IMR-90 (cell line): ENCODE measurements at regions not wholly inside any gene's neighbourhood (a gene's known extent, or its start where the extent isn't known, plus 50 kb on each side); places are given as distances from the start of the nearest gene placed in this dataset.

Experiments used
- ATAC-seq: fragments of 200-7000 bp; cut with Tn5 transposase; 2 replicates; pipeline ENCODE4 v1.9.1; 2020; ENCODE audit warnings: low read depth, mild to moderate bottlenecking, moderate library complexity
- BruUV-seq: library from RNA; stranded (reverse); fragments of 400-500 nt; replicated peaks from 2 replicates; lab custom pipeline; 2021; lab: Mats Ljungman, UMichigan
- CTCF ChIA-PET: fragments of 300-600 bp; formaldehyde crosslinking; extraction: SDS; loops from one replicate; lab custom pipeline; 2021; ENCODE audit warnings: antibody characterized with exemption; lab: Yijun Ruan, JAX
- POLR2A ChIA-PET: fragments of 300-600 bp; sonication (Branson Sonifier 250); formaldehyde crosslinking; loops from one replicate; lab custom pipeline; 2022; ENCODE audit warnings: antibody characterized with exemption; ENCODE audit not compliant: unreplicated experiment; lab: Charles Lee
- DNase-seq: peaks from one replicate; pipeline ENCODE4 v3.0.0; 2013
- H2AFZ ChIP-seq: replicated peaks from 2 replicates; pipeline ENCODE3; 2013; ENCODE audit warnings: low read length, mild to moderate bottlenecking; ENCODE audit not compliant: poor library complexity
- H2AK5ac ChIP-seq: 2 replicates; pipeline ENCODE4 v1.6.1; 2013; ENCODE audit warnings: low read depth, low read length, inconsistent platforms
- H2AK9ac ChIP-seq: replicated peaks from 2 replicates; pipeline ENCODE3; 2013; ENCODE audit warnings: mild to moderate bottlenecking, low read depth, low read length, moderate library complexity; ENCODE audit not compliant: poor library complexity
- H2BK120ac ChIP-seq: 2 replicates; pipeline ENCODE4 v1.6.1; 2013; ENCODE audit warnings: low read depth, low read length, inconsistent platforms
- H2BK15ac ChIP-seq: 3 replicates; pipeline ENCODE4 v1.6.1; 2013; ENCODE audit warnings: low read depth, low read length, inconsistent platforms
- H2BK20ac ChIP-seq: 2 replicates; pipeline ENCODE4 v1.6.1; 2013; ENCODE audit warnings: low read depth, mild to moderate bottlenecking, inconsistent platforms, low read length, moderate library complexity
- H2BK5ac ChIP-seq: 2 replicates; pipeline ENCODE4 v1.6.1; 2013; ENCODE audit warnings: mild to moderate bottlenecking, low read depth, low read length, inconsistent platforms; ENCODE audit not compliant: poor library complexity, severe bottlenecking
- H3K14ac ChIP-seq: replicated peaks from 2 replicates; pipeline ENCODE4 v1.6.1; 2013; ENCODE audit warnings: low read depth, low read length, inconsistent platforms
- H3K18ac ChIP-seq: 2 replicates; pipeline ENCODE4 v1.6.1; 2013; ENCODE audit warnings: low read depth, low read length, control low read depth
- H3K23ac ChIP-seq: 2 replicates; pipeline ENCODE4 v1.6.1; 2013; ENCODE audit warnings: low read depth, low read length, inconsistent platforms
- H3K27ac ChIP-seq: 2 replicates; pipeline ENCODE4 v1.5.1; 2013; ENCODE audit warnings: mild to moderate bottlenecking, control low read depth, low read length; ENCODE audit not compliant: insufficient read depth
- H3K27me3 ChIP-seq: 2 replicates; pipeline ENCODE4 v1.6.1; 2013; ENCODE audit warnings: low read length; ENCODE audit not compliant: control insufficient read depth, insufficient read depth
- H3K36me3 ChIP-seq: 2 replicates; pipeline ENCODE4 v1.6.1; 2013; ENCODE audit warnings: low read length, mixed read lengths; ENCODE audit not compliant: control insufficient read depth, insufficient read depth
- H3K4ac ChIP-seq: 2 replicates; pipeline ENCODE4 v1.6.1; 2013; ENCODE audit warnings: low read depth, low read length, inconsistent platforms
- H3K4me1 ChIP-seq: 2 replicates; pipeline ENCODE4 v1.6.1; 2013; ENCODE audit warnings: low read length, mixed read lengths; ENCODE audit not compliant: control insufficient read depth, insufficient read depth
- H3K4me2 ChIP-seq: 2 replicates; pipeline ENCODE4 v1.6.1; 2013; ENCODE audit warnings: low read depth, mild to moderate bottlenecking, control low read depth, low read length, moderate library complexity
- H3K4me3 ChIP-seq: 2 replicates; pipeline ENCODE4 v1.5.1; 2013; ENCODE audit warnings: low read depth, mild to moderate bottlenecking, control low read depth, low read length, moderate library complexity; ENCODE audit not compliant: insufficient read depth
- H3K56ac ChIP-seq: 2 replicates; pipeline ENCODE4 v1.6.1; 2013; ENCODE audit warnings: low read length, inconsistent platforms; ENCODE audit not compliant: insufficient read depth; ENCODE audit errors: extremely low read depth
- H3K79me1 ChIP-seq, 2 experiments: 2 replicates each; pipeline ENCODE4 v1.6.1; 2013; ENCODE audit warnings: low read length in 2 of 2, inconsistent platforms in 1 of 2, low read depth in 1 of 2
- H3K9ac ChIP-seq: 2 replicates; pipeline ENCODE4 v1.6.1; 2013; ENCODE audit warnings: low read depth, low read length, control low read depth
- H3K9me1 ChIP-seq: 2 replicates; pipeline ENCODE4 v1.6.1; 2013; ENCODE audit warnings: low read length, inconsistent platforms; ENCODE audit not compliant: insufficient read depth
- H3K9me3 ChIP-seq: 2 replicates; pipeline ENCODE4 v1.6.1; 2013; ENCODE audit warnings: low read length; ENCODE audit not compliant: control insufficient read depth, insufficient read depth
- H4K20me1 ChIP-seq: 2 replicates; pipeline ENCODE4 v1.6.1; 2013; ENCODE audit warnings: low read length, inconsistent platforms; ENCODE audit not compliant: insufficient read depth
- H4K5ac ChIP-seq: 2 replicates; pipeline ENCODE4 v1.6.1; 2013; ENCODE audit warnings: mild to moderate bottlenecking, low read depth, low read length, control low read depth
- H4K8ac ChIP-seq, 2 experiments: 2 replicates each; pipeline ENCODE4 v1.6.1; 2013; ENCODE audit warnings: low read depth in 2 of 2, low read length in 2 of 2, control low read depth in 1 of 2, inconsistent platforms in 1 of 2
- H4K91ac ChIP-seq: 2 replicates; pipeline ENCODE4 v1.6.1; 2013; ENCODE audit warnings: low read depth, low read length, inconsistent platforms; ENCODE audit not compliant: insufficient read depth
- BHLHE40 ChIP-seq: fragments of 150-350 bp; IDR thresholded peaks from 2 replicates; pipeline ENCODE4 v1.6.1; 2016; ENCODE audit warnings: mild to moderate bottlenecking, low read depth, low read length
- CHD1 ChIP-seq: IDR thresholded peaks from 2 replicates; pipeline ENCODE4 v1.6.1; 2012; ENCODE audit warnings: low read depth, low read length, improper control_type of control experiment
- CTCF ChIP-seq: conservative IDR thresholded peaks from 2 replicates; pipeline ENCODE4 v1.5.1; 2012; ENCODE audit warnings: mild to moderate bottlenecking, low read depth, low read length, improper control_type of control experiment
- MAFK ChIP-seq: IDR thresholded peaks from 2 replicates; pipeline ENCODE4 v1.6.1; 2012; ENCODE audit warnings: low read depth, low read length, improper control_type of control experiment
- MXI1 ChIP-seq: IDR thresholded peaks from 2 replicates; pipeline ENCODE4 v1.6.1; 2012; ENCODE audit warnings: low read depth, mild to moderate bottlenecking, low read length, moderate library complexity, borderline replicate concordance
- RAD21 ChIP-seq: IDR thresholded peaks from 2 replicates; pipeline ENCODE4 v1.6.1; 2012; ENCODE audit warnings: low read length, improper control_type of control experiment
- RCOR1 ChIP-seq: IDR thresholded peaks from 2 replicates; pipeline ENCODE4 v1.6.1; 2012; ENCODE audit warnings: mild to moderate bottlenecking, low read length, improper control_type of control experiment; ENCODE audit not compliant: insufficient replicate concordance
- SMC3 ChIP-seq: fragments of 150-350 bp; IDR thresholded peaks from 2 replicates; pipeline ENCODE4 v1.6.1; 2016; ENCODE audit warnings: low read depth, mild to moderate bottlenecking, antibody characterized with exemption, low read length, moderate library complexity
- USF2 ChIP-seq: fragments of 150-350 bp; IDR thresholded peaks from 2 replicates; pipeline ENCODE4 v1.6.1; 2017; ENCODE audit warnings: mild to moderate bottlenecking, antibody characterized with exemption, low read length, low read depth
- WGBS, 2 experiments: methylation state at CpG; one replicate each; pipeline versions ENCODE4 v1.1.5 to v1.1.7; 2013; ENCODE audit warnings: missing lambda C conversion rate in 2 of 2; ENCODE audit not compliant: insufficient read length in 1 of 2; ENCODE audit errors: extremely low coverage in 2 of 2; 5-methylcytosine and 5-hydroxymethylcytosine counted together
- dilution Hi-C: fragments of 300-500 bp; cut with HindIII; formaldehyde crosslinking; loops from one replicate; pipeline ENCODE4 v1.14.3; 2018; ENCODE audit warnings: low sequenced_read_pairs; ENCODE audit not compliant: unreplicated experiment
- in situ Hi-C: fragments of 300-500 bp; cut with MboI; formaldehyde crosslinking; loops from 3 replicates; pipeline ENCODE4 v1.14.3; 2019; ENCODE audit warnings: low sequenced_read_pairs, inconsistent platforms, mixed read lengths
- intact Hi-C: fragments of 100-400 bp; cut with micrococcal nuclease; formaldehyde crosslinking; loops from 2 replicates; pipeline ENCODE4 v1.10.0; 2022

GRCh38 chr3:193778676-193779075, 185.7 kb downstream of the OPA1 start:
- WGBS, 2 experiments = 100% methylated on average over 4 of the region's 10 CpGs; no CpG with 5 or more reads in 1 of the 2 experiments
- BruUV-seq = no TSS peak
- Histone ChIP-seq H4K5ac (no peak overlapping the region), H3K4ac (no peak overlapping the region), H3K9me3 (no peaks in the 10 kb centered on the region), H3K27ac (no peak overlapping the region), H2AK5ac (no peak overlapping the region), H3K36me3 (no peaks in the 10 kb centered on the region), H3K18ac (no peak overlapping the region), H2AK9ac (no peak overlapping the region), H3K23ac (no peak overlapping the region), H2BK20ac (no peak overlapping the region), H3K79me1 (no peaks in the 10 kb centered on the region), H4K91ac (no peak overlapping the region), H3K9me1 (no peaks in the 10 kb centered on the region), H2BK5ac (no peak overlapping the region), H3K4me2 (no peak overlapping the region), H3K27me3 (peaks cover 62% of the 10 kb centered on the region), H2BK15ac (no peak overlapping the region), H3K56ac (no peak overlapping the region), H2BK120ac (no peak overlapping the region), H3K14ac (no peak overlapping the region), H3K4me3 (no peak overlapping the region), H3K4me1 (no peaks in the 10 kb centered on the region), H2AFZ (no peak overlapping the region), H4K8ac (no peak overlapping the region), H3K9ac (no peak overlapping the region), H4K20me1 (no peaks in the 10 kb centered on the region)
- dilution Hi-C loops (no loop called here), intact Hi-C loops (loop anchor here (10.0 kb wide), 1 partner anchor 1214 kb away; no protein-coding TSS in a partner anchor), in situ Hi-C loops (no loop called here)
- no peak for DNase-seq
- no peak for ATAC-seq
- ChIA-PET CTCF (interaction anchor here (8.2 kb wide), 1 partner anchor 538 kb away, joined by 83 read pairs; no protein-coding TSS in a partner anchor), POLR2A (no interaction called here)
- TF ChIP-seq USF2 (no peak), MXI1 (no peak), BHLHE40 (no peak), CTCF (no peak), MAFK (no peak), SMC3 (no peak), RCOR1 (no peak), CHD1 (no peak), RAD21 (no peak)
